GM12875 (cell line): ENCODE measurements at regions not wholly inside any gene's neighbourhood (a gene's known extent, or its start where the extent isn't known, plus 50 kb on each side); places are given as distances from the start of the nearest gene placed in this dataset.

Experiments used
- H3K4me3 ChIP-seq: one replicate; pipeline ENCODE4 v1.5.1; 2011; ENCODE audit warnings: low read depth, low read length, control low read depth
- CTCF ChIP-seq: IDR thresholded peaks from 2 replicates; pipeline ENCODE4 v1.5.1; 2011; ENCODE audit warnings: low read depth, mild to moderate bottlenecking, control low read depth, inconsistent platforms, low read length, moderate library complexity, borderline replicate concordance; ENCODE audit not compliant: insufficient read depth

GRCh38 chr10:126846959-126847358 is 58.3 kb upstream of the DOCK1 start:
- no peak overlapping the region for H3K4me3 ChIP-seq
- TF ChIP-seq CTCF, result no peak

GRCh38 chr10:126847666-126848065 is 57.6 kb upstream of the DOCK1 start:
- H3K4me3 ChIP-seq, result no peak overlapping the region
- TF ChIP-seq CTCF, result no peak

- H3K4me3 ChIP-seq, result no peak overlapping the region
- no peak for TF ChIP-seq CTCF
Measured at GRCh38 chr10:126849646-126850045, 55.6 kb upstream of the DOCK1 start.

- no peak overlapping the region for H3K4me3 ChIP-seq
- TF ChIP-seq CTCF, result no peak
Measured at GRCh38 chr10:126851414-126852108, 53.7 kb upstream of the DOCK1 start.

GRCh38 chr10:126854726-126855495 is 50.3 kb upstream of the DOCK1 start:
- H3K4me3 ChIP-seq, result no peak overlapping the region
- no peak for TF ChIP-seq CTCF
